Fibroblast of lung (primary cell): ENCODE measurements at regions not wholly inside any gene's neighbourhood (a gene's known extent, or its start where the extent isn't known, plus 50 kb on each side); places are given as distances from the start of the nearest gene placed in this dataset.

ENCODE experiments used
- DNase-seq, 2 donors: peaks; one replicate each; pipeline versions ENCODE4 v3.0.0 to v3.0.0-alpha.2; 2010; ENCODE audit warnings: low read depth in 2 of 2
- H2AFZ ChIP-seq: 2 replicates; pipeline ENCODE4 v1.5.1; 2012; ENCODE audit warnings: low read length, control low read depth, inconsistent platforms
- H3K27ac ChIP-seq: 2 replicates; pipeline ENCODE4 v1.5.1; 2011; ENCODE audit warnings: low read length, control low read depth; ENCODE audit not compliant: insufficient read depth
- H3K27me3 ChIP-seq: 2 replicates; pipeline ENCODE4 v1.5.1; 2011; ENCODE audit warnings: mild to moderate bottlenecking, low read length; ENCODE audit not compliant: control insufficient read depth, insufficient read depth
- H3K36me3 ChIP-seq: 2 replicates; pipeline ENCODE4 v1.5.1; 2011; ENCODE audit warnings: low read length; ENCODE audit not compliant: control insufficient read depth, insufficient read depth
- H3K4me1 ChIP-seq: 2 replicates; pipeline ENCODE4 v1.5.1; 2011; ENCODE audit warnings: low read length; ENCODE audit not compliant: control insufficient read depth, insufficient read depth; ENCODE audit errors: extremely low read depth
- H3K4me2 ChIP-seq: 2 replicates; pipeline ENCODE4 v1.5.1; 2011; ENCODE audit warnings: low read length, control low read depth; ENCODE audit not compliant: insufficient read depth; ENCODE audit errors: extremely low read depth
- H3K4me3 ChIP-seq, 4 experiments: fragments of 200-600 bp in 1 of 4; sonication (generic) in 1 of 4; replicated peaks in 1 of 4; 2 replicates each; pipeline ENCODE4 v1.5.1; 2011 to 2016; ENCODE audit warnings: low read length in 4 of 4, low read depth in 3 of 4, mild to moderate bottlenecking in 3 of 4, control low read depth in 2 of 4, inconsistent platforms in 1 of 4, mixed read lengths in 1 of 4; ENCODE audit not compliant: insufficient read depth in 1 of 4; ENCODE audit errors: control extremely low read depth in 1 of 4
- H3K79me2 ChIP-seq: 2 replicates; pipeline ENCODE4 v1.5.1; 2012; ENCODE audit warnings: mild to moderate bottlenecking, low read length, inconsistent platforms; ENCODE audit not compliant: control insufficient read depth, insufficient read depth
- H3K9ac ChIP-seq: 2 replicates; pipeline ENCODE4 v1.5.1; 2011; ENCODE audit warnings: mild to moderate bottlenecking, low read length, control low read depth; ENCODE audit not compliant: insufficient read depth
- H3K9me3 ChIP-seq: 2 replicates; pipeline ENCODE4 v1.5.1; 2012; ENCODE audit warnings: low read depth, low read length; ENCODE audit not compliant: control insufficient read depth, insufficient read depth
- H4K20me1 ChIP-seq: 2 replicates; pipeline ENCODE4 v1.5.1; 2011; ENCODE audit warnings: low read length; ENCODE audit not compliant: control insufficient read depth, insufficient read depth; ENCODE audit errors: extremely low read depth
- CTCF ChIP-seq, 2 donors: IDR thresholded peaks in 1 of 2; conservative IDR thresholded peaks in 1 of 2; 1 replicate in 1 of 2; 2 replicates in 1 of 2; pipeline ENCODE4 v1.5.1; 2011 to 2012; ENCODE audit warnings: low read length in 2 of 2, control low read depth in 1 of 2, inconsistent platforms in 1 of 2, low read depth in 1 of 2, mild to moderate bottlenecking in 1 of 2
- EZH2 ChIP-seq: IDR thresholded peaks from 2 replicates; pipeline ENCODE4 v1.5.1; 2012; ENCODE audit warnings: low read length, control low read depth, mild to moderate bottlenecking; ENCODE audit errors: missing control alignments

GRCh38 chr1:239031310-239031709 is 355.1 kb upstream of the CHRM3 start:
- no peaks in the 10 kb centered on the region for H3K36me3 ChIP-seq
- no peak for DNase-seq

GRCh38 chr1:239025997-239026694 is 360.2 kb upstream of the CHRM3 start:
- Histone ChIP-seq H3K36me3 (no peaks in the 10 kb centered on the region), H4K20me1 (no peaks in the 10 kb centered on the region), H3K79me2 (no peaks in the 10 kb centered on the region), H2AFZ (no peak overlapping the region), H3K27me3 (no peaks in the 10 kb centered on the region), H3K4me3 (no peak overlapping the region), H3K9me3 (no peaks in the 10 kb centered on the region), H3K27ac (no peak overlapping the region), H3K4me2 (no peak overlapping the region), H3K4me1 (no peaks in the 10 kb centered on the region), H3K9ac (no peak overlapping the region)
- DNase-seq: no peak
- TF ChIP-seq EZH2 (no peak), CTCF (conservative IDR thresholded peaks at IDR 0.05 in 1 of 2, IDR thresholded peaks at IDR 0.05 in 1 of 2; ENCODE audit: low read depth in 1 of 2, low read length in 2 of 2) (no peak)

More at GRCh38 chr1:239031310-239031709, 355.1 kb upstream of the CHRM3 start:
- Histone ChIP-seq H4K20me1 (no peaks in the 10 kb centered on the region), H3K4me1 (no peaks in the 10 kb centered on the region), H3K4me2 (no peak overlapping the region), H3K27me3 (no peaks in the 10 kb centered on the region), H2AFZ (no peak overlapping the region), H3K4me3 (no peak overlapping the region), H3K9me3 (no peaks in the 10 kb centered on the region), H3K9ac (no peak overlapping the region), H3K79me2 (no peaks in the 10 kb centered on the region), H3K27ac (no peak overlapping the region)
- TF ChIP-seq CTCF (conservative IDR thresholded peaks at IDR 0.05 in 1 of 2, IDR thresholded peaks at IDR 0.05 in 1 of 2; ENCODE audit: low read depth in 1 of 2, low read length in 2 of 2) (no peak), EZH2 (no peak)

GRCh38 chr1:239025223-239025622 is 361.1 kb upstream of the CHRM3 start:
- H3K36me3 ChIP-seq: no peaks in the 10 kb centered on the region
- H3K4me2 ChIP-seq: no peak overlapping the region
- no peaks in the 10 kb centered on the region for H3K9me3 ChIP-seq
- TF ChIP-seq CTCF (conservative IDR thresholded peaks at IDR 0.05 in 1 of 2, IDR thresholded peaks at IDR 0.05 in 1 of 2; ENCODE audit: low read depth in 1 of 2, low read length in 2 of 2): no peak
- TF ChIP-seq EZH2: no peak
- H3K27me3 ChIP-seq: no peaks in the 10 kb centered on the region
- DNase-seq: no peak
- no peaks in the 10 kb centered on the region for H3K4me1 ChIP-seq
- H3K79me2 ChIP-seq: no peaks in the 10 kb centered on the region
- H3K4me3 ChIP-seq: no peak overlapping the region
- no peak overlapping the region for H3K9ac ChIP-seq
- no peaks in the 10 kb centered on the region for H4K20me1 ChIP-seq
- H3K27ac ChIP-seq: no peak overlapping the region
- H2AFZ ChIP-seq: no peak overlapping the region
